ENCODE measurements at regions not wholly inside any gene's neighbourhood (a gene's known extent, or its start where the extent isn't known, plus 50 kb on each side); places are given as distances from the start of the nearest gene placed in this dataset.
A peak's percentile ranks its signal among the peaks of the same experiment; 100 is the strongest.
"Not testable (repeated sequence)": the region's sequence is repeated elsewhere in the genome, so short reads cannot be mapped to it uniquely, and the experiment has no call there.

DNA sequence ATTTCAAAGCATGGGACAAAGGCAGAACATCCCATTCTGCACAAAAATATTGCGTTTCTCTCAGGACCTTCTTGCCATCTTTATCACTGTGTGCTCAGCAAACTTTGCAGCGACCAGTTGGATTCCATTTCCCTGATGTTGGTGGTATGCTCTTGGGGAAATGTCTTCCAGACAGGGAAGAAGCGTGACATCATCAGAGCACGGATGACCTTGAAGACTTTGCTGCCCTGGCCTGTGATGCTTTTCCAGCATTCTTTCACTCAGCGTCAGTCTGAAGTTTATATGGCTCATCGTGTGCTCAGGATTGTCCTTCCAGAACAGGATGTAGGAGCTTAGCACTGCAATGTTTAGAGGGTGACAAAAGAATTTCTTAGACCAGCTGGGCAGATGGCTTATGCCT, 131.4 kb upstream of the F3 start:
- DNase-seq (ENCODE audit: low read depth): peak; percentile 95

DNA sequence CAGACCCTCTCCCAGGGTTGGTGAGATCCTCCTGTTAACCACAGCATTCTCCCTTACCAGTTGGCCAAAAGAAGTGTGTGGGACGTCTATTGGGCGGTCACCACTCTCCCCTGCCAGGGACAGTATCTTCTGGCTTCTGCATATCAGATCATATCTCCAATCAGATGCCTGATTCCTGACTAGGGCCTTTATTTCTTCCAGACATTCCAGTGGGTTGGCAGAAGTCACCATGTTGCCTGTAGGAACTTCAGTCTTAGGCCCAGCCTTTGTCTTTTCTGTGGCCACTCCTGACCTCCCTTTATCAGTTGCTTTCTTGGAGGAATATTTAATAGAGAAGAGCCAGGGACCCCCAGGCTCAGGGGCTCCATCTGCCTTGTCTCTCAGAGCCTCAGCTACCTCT, 130.4 kb upstream of the F3 start:
- DNase-seq (ENCODE audit: low read depth): no peak

DNA sequence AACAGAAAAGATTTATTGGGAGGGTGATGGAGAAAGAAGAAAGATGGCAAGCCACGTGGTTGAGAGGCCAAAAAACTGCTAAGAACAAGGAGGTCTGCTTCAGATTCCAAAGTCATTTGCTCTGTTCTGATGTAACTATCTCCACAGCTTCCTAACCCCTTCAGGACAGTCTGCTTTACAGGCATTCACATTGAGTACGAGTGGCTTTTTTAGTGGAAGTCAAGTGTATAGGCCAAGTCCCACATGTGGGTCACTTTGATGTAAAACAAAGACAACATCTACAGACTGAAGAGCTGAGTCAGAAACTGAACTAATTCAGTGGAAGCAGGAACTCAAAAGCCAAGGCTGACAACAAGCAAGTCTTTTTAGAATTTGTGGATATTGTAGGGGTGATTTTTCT, 128.7 kb upstream of the F3 start:
- DNase-seq (ENCODE audit: low read depth): no peak

DNA sequence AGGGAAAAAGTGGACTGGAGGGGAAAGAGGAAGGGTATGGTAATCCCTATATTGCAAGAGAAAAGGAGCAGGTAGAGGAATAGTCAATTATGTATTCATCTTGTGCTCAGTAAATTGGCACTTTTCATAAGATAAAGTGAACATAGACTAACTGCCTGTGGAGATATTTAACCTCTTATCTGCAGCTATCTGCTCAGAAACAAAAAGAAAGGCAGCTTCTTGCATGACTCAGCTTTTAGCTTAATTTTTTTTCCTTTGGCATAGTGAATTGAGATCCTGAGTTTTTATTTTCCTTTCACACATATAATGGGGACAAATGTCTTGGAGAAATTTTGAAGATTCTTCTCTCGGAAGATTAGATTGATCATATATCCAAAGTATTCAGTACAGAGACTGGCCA, 127.6 kb upstream of the F3 start:
- DNase-seq (ENCODE audit: low read depth): no peak

DNA sequence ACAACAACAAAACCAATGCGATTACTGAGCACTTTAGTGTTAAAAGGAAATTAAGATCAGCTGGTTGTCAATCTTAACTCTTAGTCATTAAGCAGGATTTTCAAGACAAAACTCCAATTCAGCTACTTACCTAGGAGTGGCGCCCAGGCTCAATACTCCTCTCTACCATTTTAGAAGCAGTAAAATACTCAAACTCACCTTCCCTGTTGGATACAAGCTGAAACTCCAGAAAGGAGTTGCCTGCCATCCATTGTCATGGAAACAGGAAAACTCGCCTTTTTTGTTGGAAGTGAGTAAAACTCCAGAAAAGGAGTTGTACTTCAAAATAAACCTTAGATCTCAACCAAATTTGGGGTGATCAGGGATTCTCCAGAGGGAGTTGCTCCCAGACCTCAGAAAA, 127.0 kb upstream of the F3 start:
- no peak for DNase-seq (ENCODE audit: low read depth)

DNA sequence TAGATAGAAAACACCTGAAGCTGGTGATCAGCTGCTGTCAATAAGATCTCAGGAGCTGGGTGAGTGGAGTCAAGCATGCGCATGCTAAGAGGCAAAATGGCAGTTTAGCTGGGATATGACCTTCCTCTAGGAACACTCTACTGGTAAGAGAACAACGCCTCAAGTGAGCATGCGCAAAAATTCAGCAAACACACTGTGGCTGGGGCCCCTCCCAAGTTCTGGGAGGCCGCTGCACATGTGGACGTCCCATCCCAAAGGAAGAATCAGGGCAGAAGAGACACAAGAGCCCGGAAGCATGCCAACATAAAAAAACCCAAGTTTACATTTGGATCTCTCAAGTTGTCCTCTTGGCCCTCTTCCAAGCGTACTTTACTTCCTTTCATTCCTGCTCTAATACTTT, 126.3 kb upstream of the F3 start:
- DNase-seq (ENCODE audit: low read depth): no peak

DNA sequence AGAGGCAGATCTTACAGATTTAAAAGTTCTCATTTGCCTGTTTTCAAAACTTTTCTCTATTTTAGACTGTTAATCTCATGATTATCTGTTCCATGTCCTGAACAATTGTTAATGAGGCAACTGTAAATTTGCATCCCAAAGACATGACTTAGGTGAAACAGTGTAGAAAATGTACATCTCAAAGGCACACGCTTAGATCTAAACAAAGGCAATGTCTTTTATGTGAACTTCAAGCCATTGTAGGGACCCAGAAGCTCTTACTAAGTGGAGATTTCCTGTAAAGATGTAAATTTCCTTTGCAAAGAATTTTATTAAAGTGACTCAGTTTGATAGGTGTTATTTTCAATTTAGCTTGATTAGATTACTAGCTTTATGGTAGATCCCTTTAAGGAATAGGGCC, 125.2 kb upstream of the F3 start:
- no peak for DNase-seq (ENCODE audit: low read depth)

DNA sequence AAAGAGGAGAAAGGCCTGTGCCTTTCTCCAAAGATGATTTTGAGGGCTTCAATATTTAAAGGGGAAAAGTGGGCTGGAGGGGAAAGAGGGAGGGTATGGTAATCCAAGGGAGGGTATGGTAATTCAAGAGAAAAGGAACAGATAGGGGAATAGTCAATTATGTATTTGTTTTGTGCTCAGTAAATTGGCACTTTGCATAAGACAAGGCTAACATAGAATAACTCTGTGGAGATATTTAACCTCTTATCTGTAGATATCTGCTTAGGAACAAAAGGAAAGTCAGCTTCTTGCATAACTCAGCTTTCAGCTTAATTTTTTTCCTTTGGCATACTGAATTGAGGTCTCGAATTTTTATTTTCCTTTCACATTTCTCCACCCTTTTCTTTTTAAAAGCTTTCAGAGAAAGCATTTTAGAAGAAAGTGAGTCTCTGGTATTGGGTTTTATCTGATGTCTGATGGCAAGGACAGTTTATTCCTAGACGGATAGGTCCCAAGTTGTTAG, 119.9 kb upstream of the F3 start:
- no peak for DNase-seq (ENCODE audit: low read depth)

DNA sequence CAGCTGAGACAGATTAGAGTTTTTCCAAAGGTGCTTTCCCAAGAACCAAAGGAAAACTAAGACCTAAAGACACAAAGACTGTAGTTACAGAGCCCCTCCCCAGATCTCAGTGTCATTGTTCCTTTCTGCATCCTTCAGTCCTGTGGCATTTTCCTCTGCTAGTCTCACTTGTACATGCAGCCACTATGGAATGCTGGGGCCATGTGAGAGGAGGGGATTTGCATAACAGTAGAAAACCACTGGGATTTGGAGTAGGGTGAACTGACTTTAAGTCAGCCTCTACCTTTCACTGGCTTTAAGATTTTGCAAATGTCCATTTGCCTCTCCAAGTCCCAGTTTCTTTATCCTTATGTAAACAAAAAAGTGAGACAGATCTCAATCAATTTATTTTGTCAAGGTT, 119.4 kb upstream of the F3 start:
- DNase-seq (ENCODE audit: low read depth): peak; percentile 27

DNA sequence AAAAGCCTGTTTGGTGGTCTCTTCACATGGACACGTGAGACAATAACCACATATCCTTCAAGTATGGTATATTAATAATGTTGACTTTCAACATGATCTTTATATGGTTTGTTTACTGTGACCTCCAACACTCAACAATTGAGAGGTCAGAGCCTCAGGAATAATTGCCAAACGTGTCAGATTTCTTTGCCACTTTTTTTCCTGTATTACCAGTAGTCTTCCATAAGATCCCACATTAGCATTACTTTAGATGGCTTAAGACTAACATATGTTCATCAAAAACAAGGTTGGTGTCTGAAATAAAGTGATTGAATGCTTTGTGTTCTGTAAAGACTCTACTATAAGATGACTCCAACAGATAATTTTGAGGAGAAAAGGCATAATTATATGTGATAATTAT, 118.7 kb upstream of the F3 start:
- no peak for DNase-seq (ENCODE audit: low read depth)

DNA sequence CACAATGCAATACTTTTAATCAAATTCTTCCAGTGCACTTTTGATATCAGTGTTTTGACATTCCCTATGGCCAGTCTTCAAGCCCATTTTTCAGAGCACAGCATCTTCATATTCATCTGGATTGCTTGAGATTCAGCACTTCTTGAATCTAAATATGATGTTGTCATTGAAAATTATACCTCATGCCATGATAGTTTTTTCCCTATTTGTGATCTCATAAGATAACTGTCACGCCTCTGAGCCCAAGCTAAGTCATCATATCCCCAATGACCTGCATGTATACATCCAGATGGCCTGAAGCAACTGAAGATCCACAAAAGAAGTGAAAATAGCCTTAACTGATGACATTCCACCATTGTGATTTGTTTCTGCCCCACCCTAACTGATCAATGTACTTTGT, 117.6 kb upstream of the F3 start:
- DNase-seq (ENCODE audit: low read depth): not testable (repeated sequence)

DNA sequence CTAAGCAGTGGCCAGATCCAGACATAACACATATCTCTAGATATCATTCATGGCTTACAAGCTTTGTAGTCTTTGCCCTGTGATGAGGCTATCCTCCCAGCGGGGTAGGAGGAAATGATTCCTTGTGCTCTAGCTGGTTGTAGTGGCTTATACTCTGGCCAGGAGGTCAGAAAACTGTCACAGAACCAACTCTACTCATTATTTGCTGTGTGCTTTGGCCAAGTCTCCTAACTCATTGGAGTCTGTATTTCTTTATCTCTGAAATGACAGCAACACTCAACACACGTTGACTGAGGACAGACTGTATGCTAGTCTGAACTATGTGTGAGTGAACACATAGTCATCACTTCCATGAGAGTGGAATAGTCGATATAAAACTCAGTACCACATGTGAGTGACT, 116.7 kb upstream of the F3 start:
- DNase-seq (ENCODE audit: low read depth): peak; percentile 66

DNA sequence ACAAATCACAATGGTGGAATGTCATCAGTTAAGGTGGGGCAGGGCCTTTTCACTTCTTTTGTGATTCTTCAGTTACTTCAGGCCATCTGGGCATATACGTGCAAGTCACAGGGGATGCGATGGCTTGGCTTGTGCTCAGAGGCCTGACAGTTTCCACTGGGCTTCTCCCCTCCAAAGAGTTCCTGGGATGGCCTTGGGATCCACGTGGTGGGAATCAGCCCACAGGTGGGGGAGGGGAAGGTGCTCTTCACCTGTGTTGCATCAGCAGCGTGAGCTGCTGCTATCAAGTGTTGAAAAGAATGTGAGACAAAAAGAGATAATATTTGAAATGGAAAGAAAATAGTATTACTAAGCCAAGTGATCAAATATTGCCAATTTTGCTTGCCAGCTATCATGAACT, 116.2 kb upstream of the F3 start:
- not testable (repeated sequence) for DNase-seq (ENCODE audit: low read depth)

DNA sequence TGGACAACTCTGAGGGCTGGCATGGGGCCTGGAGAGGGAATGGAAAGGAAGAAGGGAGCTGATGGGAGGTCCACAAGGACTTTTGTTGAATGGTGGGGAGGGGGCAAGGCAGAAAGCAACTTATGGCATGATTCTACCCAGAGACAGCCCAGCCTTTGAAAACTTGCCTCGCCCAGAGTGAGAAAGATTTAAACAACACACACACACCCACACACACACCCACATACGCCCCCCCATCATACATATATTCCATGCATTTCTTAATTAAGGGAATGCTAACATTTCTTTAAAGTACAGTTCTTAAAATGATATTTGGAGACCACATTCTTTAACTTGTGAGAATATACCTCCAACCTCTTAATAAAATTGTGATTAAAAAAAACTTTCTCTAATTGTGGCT, 115.4 kb upstream of the F3 start:
- DNase-seq (ENCODE audit: low read depth): no peak

DNA sequence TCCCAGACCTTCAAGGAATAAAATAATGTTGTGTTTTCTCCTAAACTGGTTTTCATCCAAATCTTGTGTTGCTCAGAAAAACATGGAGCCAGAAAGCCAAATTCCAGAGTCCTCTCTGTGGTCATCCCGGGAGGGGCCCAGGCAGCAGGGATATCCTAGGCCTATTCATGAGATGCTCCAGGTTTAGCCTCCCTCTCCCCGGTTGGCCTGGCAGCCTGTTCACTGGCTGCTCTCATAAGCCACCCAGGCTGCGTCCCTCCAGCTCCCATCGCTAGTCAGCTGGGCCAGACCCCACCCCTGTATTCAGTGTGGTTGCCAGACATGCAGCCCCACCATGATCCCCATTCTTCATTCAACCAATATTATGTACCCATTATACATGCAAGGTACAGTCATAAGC, 113.4 kb upstream of the F3 start:
- DNase-seq (ENCODE audit: low read depth): no peak

DNA sequence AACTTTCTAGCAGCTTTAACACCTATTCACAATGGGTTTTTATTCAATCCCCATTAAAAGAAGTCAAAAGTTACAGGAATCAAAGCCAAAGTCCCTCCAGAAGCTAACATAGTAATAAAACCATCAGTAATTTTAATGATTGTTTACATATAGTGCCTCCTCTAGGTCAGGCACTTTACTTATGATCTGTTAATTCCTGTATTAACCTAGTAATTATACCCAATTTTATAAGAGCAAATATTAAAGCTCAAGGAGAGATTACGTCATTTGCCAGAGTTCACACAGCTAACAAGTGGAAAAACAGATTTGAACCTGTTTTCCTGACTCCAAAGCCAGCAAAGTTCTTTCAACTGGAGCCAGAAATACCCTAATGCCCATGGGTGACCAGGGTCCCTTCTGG, 112.9 kb upstream of the F3 start:
- DNase-seq (ENCODE audit: low read depth): no peak

DNA sequence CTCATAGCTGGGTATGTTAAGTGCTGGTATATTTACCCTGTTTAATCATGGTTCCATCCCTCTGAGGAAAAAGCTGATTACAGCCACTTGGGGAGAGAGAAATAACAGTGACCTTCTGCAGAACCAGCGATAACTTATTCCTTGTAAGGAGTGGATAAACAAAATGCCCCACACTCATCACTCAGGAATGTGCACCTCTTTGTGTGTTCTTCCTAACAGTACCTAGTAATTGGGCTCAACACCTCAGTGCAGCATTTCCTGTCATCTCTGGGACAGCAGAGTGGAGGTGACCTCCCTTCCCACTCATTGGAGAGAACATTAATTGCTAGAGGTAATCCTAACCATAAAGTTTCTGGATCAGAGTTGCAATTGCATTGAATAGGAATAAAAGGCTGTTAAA, 112.5 kb upstream of the F3 start:
- DNase-seq (ENCODE audit: low read depth): peak; percentile 72

DNA sequence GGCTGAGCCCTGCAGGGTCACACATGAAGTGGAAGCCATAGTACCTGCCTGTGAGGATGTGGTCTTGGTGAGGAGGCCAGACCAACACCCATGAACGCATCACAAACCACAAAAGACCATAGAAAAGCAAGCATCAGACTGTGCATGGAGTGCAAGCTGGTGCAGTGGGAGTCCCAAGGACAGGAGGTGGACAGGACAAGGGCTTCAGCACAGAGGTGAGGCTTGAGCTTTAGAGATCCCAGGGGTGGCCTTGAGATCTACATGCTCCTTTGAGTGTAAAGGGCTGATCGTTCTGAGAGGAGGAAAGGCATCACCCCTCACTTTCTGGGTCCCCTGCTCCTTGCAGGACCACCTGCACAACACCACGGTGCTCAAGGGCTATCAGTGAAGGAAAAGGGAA, 111.9 kb upstream of the F3 start:
- DNase-seq (ENCODE audit: low read depth): no peak

DNA sequence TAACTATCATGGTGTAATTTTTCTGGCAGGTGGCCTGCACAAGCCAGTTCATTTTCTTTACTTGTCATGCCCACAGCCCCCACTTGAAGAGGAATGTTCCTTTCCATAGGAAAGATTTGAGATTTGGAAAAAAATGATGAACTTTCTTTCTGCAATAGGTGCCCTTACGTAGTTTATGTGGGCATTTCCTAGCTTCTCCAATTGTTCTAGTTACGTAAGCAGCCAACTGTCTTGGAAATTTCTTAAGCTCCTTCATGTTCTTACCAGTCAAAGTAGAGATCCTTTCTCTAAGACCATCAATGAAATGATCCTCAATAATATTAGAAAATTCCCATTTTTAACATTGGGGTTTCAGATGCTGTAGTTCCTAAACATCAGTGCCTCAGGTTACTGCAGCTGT, 109.5 kb upstream of the F3 start:
- DNase-seq (ENCODE audit: low read depth): no peak

DNA sequence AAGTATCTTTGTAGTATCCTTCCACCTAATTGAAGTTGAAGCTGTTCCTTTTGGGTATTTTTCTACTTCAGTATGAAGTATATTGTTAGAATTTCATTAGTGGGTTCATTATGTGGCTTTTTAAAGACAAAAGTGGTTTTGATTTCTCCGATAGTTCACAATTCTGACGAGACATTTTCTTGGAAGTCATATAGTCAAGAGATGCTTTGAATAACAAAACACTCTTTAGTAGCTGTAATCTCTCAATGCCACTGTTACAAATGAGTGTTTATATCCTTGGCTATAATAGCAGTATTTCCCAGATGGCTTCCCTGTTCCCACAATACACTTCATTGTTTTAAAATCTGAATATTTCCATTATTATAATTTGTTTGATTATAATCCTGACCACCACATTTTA, 108.7 kb upstream of the F3 start:
- no peak for DNase-seq (ENCODE audit: low read depth)

DNA sequence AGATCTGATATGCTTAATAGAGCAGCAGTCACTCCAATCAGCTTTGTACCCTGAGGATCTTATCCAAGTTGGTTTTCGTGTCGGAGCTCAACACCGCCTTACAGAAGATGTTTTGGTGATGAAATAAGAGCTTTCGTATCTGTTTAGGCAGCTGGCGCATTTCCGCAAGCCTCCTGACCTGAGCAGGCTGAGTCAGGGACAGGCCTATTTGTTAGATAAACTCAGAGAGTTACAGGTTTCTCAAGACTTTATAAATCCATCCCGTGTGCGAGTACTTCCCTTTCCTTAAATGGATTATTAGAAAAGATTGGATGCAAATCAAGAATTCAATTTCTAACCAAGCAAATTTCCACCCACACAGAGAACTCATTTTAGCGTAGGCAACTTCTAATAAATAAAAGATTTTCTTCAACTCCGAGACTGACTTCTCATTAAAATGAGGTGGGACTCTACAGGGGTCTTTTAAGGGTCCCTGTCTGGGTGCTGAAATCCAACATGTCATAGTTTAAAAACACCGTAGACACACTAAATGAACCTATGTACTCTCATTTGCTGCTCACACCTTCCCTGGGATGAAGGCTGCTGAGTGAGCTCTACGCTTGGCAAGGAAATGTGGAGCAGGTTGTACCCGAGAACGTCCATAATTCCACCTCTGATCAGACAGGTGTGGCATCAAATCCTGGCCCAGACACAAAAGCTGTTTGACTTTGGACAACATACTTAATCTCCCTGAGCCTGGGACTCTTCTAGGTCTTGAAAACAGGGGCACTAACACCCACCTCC, 106.9 kb upstream of the F3 start:
- DNase-seq (ENCODE audit: low read depth): peak; percentile 98

DNA sequence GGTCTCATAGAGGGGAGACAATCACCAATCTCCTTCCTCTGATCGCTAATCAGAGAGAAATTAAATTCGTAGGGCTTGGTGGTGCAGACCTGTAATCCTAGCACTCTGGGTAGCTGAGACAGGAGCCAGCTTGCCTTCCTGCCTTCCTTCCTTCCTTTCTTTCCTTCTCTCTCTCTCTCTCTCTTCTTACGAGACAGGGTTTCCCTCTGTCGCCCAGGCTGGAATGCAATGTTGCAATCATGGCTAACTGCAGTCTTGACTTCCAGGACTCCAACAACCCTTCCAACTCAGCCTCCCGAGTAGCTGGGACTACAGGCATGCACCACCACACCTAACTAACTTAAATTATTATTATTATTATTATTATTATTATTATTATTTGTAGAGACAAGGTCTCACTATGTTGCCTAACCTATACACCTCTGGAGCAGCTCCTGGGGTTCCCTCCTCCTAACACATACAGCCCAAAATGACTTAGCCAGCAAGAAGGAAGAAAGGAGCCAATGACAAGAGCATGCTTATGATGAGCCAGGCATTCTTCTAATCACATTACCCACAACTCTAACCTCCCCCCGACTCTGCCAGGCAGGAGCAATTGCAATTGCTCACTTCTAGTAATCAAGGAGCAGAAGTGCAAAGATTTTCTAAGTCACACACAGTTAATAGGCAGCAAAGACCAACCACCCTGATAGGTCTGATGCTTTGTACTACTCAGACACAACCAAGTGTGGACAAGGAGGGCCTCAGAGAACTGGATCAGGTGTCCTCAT, 105.4 kb upstream of the F3 start:
- peak; percentile 66 for DNase-seq (ENCODE audit: low read depth)

DNA sequence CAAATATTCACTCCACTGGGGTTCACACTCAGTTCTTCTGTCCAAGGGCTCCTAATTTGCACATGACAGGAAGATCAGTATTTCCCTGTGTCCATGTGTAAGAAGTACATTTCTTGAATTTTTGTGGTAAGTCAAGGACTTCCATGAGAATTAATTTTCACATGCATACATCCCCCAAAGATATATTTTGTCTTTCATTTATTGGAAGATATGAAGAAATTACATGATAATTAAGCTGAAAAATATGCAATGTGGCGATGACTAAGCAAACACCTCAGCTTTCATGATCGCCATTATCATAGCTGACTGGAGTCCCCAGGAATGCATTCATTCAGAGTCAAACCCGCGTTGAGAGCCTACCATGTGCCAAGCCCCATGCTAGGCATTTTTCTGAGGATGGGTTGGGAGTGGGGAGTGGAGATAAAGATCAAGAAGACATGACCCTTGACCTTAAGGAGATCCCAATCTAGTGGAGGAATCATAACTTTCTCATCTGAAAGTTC, 104.6 kb upstream of the F3 start:
- DNase-seq (ENCODE audit: low read depth): peak; percentile 94

Measured in ELR (cell line).